MM.1S (cell line): ENCODE measurements at regions not wholly inside any gene's neighbourhood (a gene's known extent, or its start where the extent isn't known, plus 50 kb on each side); places are given as distances from the start of the nearest gene placed in this dataset.

Source experiments
- DNase-seq: peaks from one replicate; pipeline ENCODE4 v3.0.0-alpha.2; 2015
- H2AFZ ChIP-seq: fragments of 300-600 bp; sonication (generic); 2 replicates; pipeline ENCODE4 v1.6.0; 2016; ENCODE audit warnings: antibody characterized with exemption, low read length
- H3F3A ChIP-seq: fragments of 300-600 bp; sonication (generic); 2 replicates; pipeline ENCODE4 v1.6.1; 2016; ENCODE audit warnings: mild to moderate bottlenecking, antibody characterized with exemption, low read length, moderate library complexity, mixed read lengths; ENCODE audit not compliant: insufficient read depth
- H3K27ac ChIP-seq: fragments of 300-600 bp; sonication (generic); 2 replicates; pipeline ENCODE4 v1.5.1; 2016; ENCODE audit warnings: mild to moderate bottlenecking, low read length
- H3K27me3 ChIP-seq: fragments of 300-600 bp; sonication (generic); replicated peaks from 2 replicates; pipeline ENCODE4 v1.6.0; 2016; ENCODE audit warnings: low read length; ENCODE audit not compliant: insufficient read depth
- H3K36me3 ChIP-seq: fragments of 300-600 bp; sonication (generic); replicated peaks from 2 replicates; pipeline ENCODE4 v1.6.1; 2016; ENCODE audit warnings: mild to moderate bottlenecking, low read length, mixed read lengths; ENCODE audit not compliant: insufficient read depth
- H3K4me1 ChIP-seq: fragments of 300-600 bp; sonication (generic); 2 replicates; pipeline ENCODE4 v1.6.1; 2016; ENCODE audit warnings: low read length, mixed read lengths
- H3K4me2 ChIP-seq: fragments of 300-600 bp; sonication (generic); 2 replicates; pipeline ENCODE4 v1.6.0; 2016; ENCODE audit warnings: low read depth, low read length
- H3K4me3 ChIP-seq: fragments of 300-600 bp; sonication (generic); 2 replicates; pipeline ENCODE4 v1.5.1; 2016; ENCODE audit warnings: low read length, mixed read lengths
- H3K79me2 ChIP-seq: fragments of 300-600 bp; sonication (generic); 2 replicates; pipeline ENCODE4 v1.6.1; 2016; ENCODE audit warnings: mixed run types, low read length, mixed read lengths
- H3K9ac ChIP-seq: fragments of 300-600 bp; sonication (generic); 2 replicates; pipeline ENCODE4 v1.6.1; 2016; ENCODE audit warnings: low read length, mixed read lengths
- H3K9me2 ChIP-seq: fragments of 300-600 bp; sonication (generic); replicated peaks from 2 replicates; pipeline ENCODE4 v1.6.1; 2016; ENCODE audit warnings: mild to moderate bottlenecking, low read length, mixed read lengths; ENCODE audit not compliant: insufficient read depth
- H3K9me3 ChIP-seq: fragments of 300-600 bp; sonication (generic); replicated peaks from 2 replicates; pipeline ENCODE4 v1.6.1; 2016; ENCODE audit warnings: mild to moderate bottlenecking, low read length, mixed read lengths; ENCODE audit not compliant: insufficient read depth
- H4K20me1 ChIP-seq: fragments of 300-600 bp; sonication (generic); 2 replicates; pipeline ENCODE4 v1.6.1; 2016; ENCODE audit warnings: mild to moderate bottlenecking, low read length, moderate library complexity, mixed read lengths; ENCODE audit not compliant: insufficient read depth
- CTCF ChIP-seq: fragments of 300-600 bp; sonication (generic); IDR thresholded peaks from 2 replicates; pipeline ENCODE4 v1.5.1; 2016; ENCODE audit warnings: antibody characterized with exemption, low read length, mixed read lengths
- EZH2 ChIP-seq: fragments of 300-600 bp; sonication (generic); optimal IDR thresholded peaks from 2 replicates; pipeline ENCODE3; 2017; ENCODE audit warnings: low read depth, mild to moderate bottlenecking, antibody characterized with exemption, low read length, mixed read lengths
- EZH2phosphoT487 ChIP-seq: fragments of 300-600 bp; sonication (generic); IDR thresholded peaks from 2 replicates; pipeline ENCODE4 v1.6.1; 2018; ENCODE audit warnings: antibody characterized with exemption, low read length

DNA sequence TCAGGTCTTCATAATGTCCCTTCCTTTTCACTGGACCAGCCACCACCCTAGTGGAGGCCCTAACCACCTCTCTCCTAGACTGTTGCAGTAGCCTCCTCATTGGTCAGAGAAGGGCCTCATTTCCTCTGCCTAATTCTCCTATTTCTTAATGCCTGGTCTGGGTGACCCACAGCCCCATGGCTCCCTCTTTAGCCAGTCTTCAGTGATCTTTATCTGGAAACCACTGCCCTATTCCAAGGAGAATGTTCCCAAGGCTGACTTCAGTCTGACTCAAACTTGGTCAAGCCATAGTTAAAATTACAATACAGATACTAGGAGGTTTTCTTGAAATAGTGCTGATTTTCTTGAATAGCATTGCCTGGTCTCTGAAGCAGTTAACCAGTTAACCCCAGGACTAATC, 53.6 kb upstream of the PRPS1 start:
- H3K4me2 ChIP-seq: no peak overlapping the region
- H3K9ac ChIP-seq: no peak overlapping the region
- H3F3A ChIP-seq: no peaks in the 10 kb centered on the region
- H3K9me3 ChIP-seq: no peaks in the 10 kb centered on the region
- TF ChIP-seq EZH2: no peak
- no peak for TF ChIP-seq CTCF
- TF ChIP-seq EZH2phosphoT487: no peak
- H3K4me1 ChIP-seq: no peaks in the 10 kb centered on the region
- no peak for DNase-seq
- no peaks in the 10 kb centered on the region for H3K27me3 ChIP-seq
- no peak overlapping the region for H3K27ac ChIP-seq
- no peak overlapping the region for H3K4me3 ChIP-seq
- peak overlapping the region; percentile 17; the same call in 1 of the 2 replicates for H2AFZ ChIP-seq
- H4K20me1 ChIP-seq: no peaks in the 10 kb centered on the region
- no peaks in the 10 kb centered on the region for H3K36me3 ChIP-seq
- H3K9me2 ChIP-seq: no peaks in the 10 kb centered on the region
- H3K79me2 ChIP-seq: no peaks in the 10 kb centered on the region

DNA sequence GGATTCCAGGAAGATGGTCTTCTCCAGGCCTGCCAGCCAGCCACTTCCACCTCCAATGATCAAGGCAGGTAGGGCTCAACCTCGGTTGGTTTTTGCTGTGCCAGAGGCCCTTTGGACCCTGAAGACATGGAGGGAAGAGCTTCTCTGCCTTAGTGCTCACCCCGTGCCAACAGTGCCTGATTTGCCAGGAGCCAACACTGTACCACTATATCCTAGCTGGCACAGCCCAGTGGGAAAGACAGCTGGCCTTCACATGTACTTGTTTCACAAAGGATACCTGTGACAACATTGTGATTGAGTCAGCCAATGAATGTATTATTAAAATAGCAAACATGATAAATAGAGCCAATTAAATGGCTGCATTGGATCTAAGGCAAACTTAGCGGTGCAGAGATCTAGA, 51.9 kb upstream of the PRPS1 start:
- Histone ChIP-seq H3K4me3 (no peak overlapping the region), H3F3A (no peaks in the 10 kb centered on the region), H3K9me3 (no peaks in the 10 kb centered on the region), H3K36me3 (no peaks in the 10 kb centered on the region), H3K9ac (no peak overlapping the region), H3K27me3 (no peaks in the 10 kb centered on the region), H3K9me2 (no peaks in the 10 kb centered on the region), H2AFZ (no peak overlapping the region), H3K27ac (no peak overlapping the region), H3K79me2 (no peaks in the 10 kb centered on the region), H3K4me2 (no peak overlapping the region), H4K20me1 (no peaks in the 10 kb centered on the region), H3K4me1 (no peaks in the 10 kb centered on the region)
- TF ChIP-seq EZH2: no peak
- no peak for TF ChIP-seq EZH2phosphoT487
- no peak for TF ChIP-seq CTCF
- DNase-seq: no peak

DNA sequence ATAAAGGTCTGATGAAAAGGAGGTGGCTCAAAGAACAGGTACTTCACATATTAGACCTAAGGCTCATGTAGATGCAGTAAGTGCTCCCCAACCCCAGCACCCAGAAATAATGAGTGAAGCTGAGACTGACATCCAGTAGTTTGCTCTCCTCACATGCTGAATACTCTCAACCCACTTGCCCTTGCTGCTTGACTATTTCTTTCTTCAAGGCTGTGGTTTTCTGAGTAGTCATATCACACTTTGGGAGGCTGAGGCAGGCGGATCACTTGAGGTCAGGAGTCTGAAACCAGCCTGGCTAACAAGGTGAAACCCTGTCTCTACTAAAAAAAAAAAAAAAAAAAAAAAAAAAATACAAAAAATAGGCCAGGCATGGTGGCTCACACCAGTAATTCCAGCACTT, 51.5 kb upstream of the PRPS1 start:
- H2AFZ ChIP-seq: no peak overlapping the region
- no peaks in the 10 kb centered on the region for H4K20me1 ChIP-seq
- H3K9me2 ChIP-seq: no peaks in the 10 kb centered on the region
- no peak overlapping the region for H3K4me2 ChIP-seq
- no peak overlapping the region for H3K9ac ChIP-seq
- no peaks in the 10 kb centered on the region for H3K4me1 ChIP-seq
- DNase-seq: no peak
- TF ChIP-seq CTCF (no peak), EZH2phosphoT487 (no peak), EZH2 (no peak)
- H3K4me3 ChIP-seq: no peak overlapping the region
- no peaks in the 10 kb centered on the region for H3F3A ChIP-seq
- H3K79me2 ChIP-seq: no peaks in the 10 kb centered on the region
- H3K27me3 ChIP-seq: no peaks in the 10 kb centered on the region
- no peaks in the 10 kb centered on the region for H3K9me3 ChIP-seq
- H3K27ac ChIP-seq: no peak overlapping the region
- no peaks in the 10 kb centered on the region for H3K36me3 ChIP-seq
